ENCODE measurements at regions not wholly inside any gene's neighbourhood (a gene's known extent, or its start where the extent isn't known, plus 50 kb on each side); places are given as distances from the start of the nearest gene placed in this dataset.

DNA sequence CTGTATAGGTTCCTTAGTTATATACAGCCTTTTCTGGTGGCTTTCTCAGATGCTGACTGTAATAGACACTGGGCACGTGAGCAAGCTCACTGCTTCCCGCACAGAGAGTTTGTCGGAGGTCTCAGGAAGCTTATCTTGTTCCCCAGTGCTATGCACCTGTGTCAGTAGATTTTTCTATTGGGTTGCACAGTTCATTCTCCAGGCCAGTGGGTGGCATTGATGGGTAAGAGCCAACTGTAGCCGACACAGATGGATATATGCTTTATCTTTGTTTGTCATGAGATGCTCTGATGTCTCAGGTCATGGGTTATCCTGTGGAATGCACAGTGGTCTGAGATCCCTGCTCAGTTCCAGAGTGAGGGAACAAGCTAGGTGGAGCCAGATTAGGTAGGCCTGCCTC, 293.0 kb downstream of the GRB14 start:
- no peak overlapping the region for H3K4ac ChIP-seq (ENCODE audit: low read length)
- H3K4me1 ChIP-seq (ENCODE audit: control insufficient read depth in 2 of 2, insufficient read depth in 1 of 2, low read depth in 1 of 2, low read length in 2 of 2) = peaks cover 0 to 4% of the 10 kb centered on the region in 2 donors
- H2BK12ac ChIP-seq (ENCODE audit: low read length) = no peak overlapping the region
- DNase-seq (ENCODE audit: low spot score) = no peak
- H3K4me3 ChIP-seq (ENCODE audit: low read length in 2 of 2) = no peak overlapping the region
- no peaks in the 10 kb centered on the region for H3K36me3 ChIP-seq (replicated peaks in 1 of 2; ENCODE audit: control insufficient read depth in 2 of 2, insufficient read depth in 2 of 2, low read length in 2 of 2)
- H3K27ac ChIP-seq (replicated peaks; ENCODE audit: low read length) = no peak overlapping the region
- H3K27me3 ChIP-seq (ENCODE audit: control insufficient read depth in 3 of 3, insufficient read depth in 3 of 3, low read depth in 1 of 3, low read length in 3 of 3) = no peaks in the 10 kb centered on the region
- no peak overlapping the region for H3K9ac ChIP-seq (ENCODE audit: low read depth, low read length, poor library complexity)
- peaks cover 0 to 8% of the 10 kb centered on the region in 2 donors for H3K9me3 ChIP-seq (replicated peaks in 1 of 2; ENCODE audit: control insufficient read depth in 2 of 2, insufficient read depth in 1 of 2, low read depth in 1 of 2, low read length in 2 of 2)
- peak overlapping the region; percentile 89 for H3K14ac ChIP-seq (ENCODE audit: low read length)
- H2AFZ ChIP-seq (ENCODE audit: low read length) = no peak overlapping the region
- no peak overlapping the region for H2AK5ac ChIP-seq (ENCODE audit: low read depth, low read length)
- peak overlapping the region; percentile 36 for H3K18ac ChIP-seq (ENCODE audit: low read length)
- no peak overlapping the region for H2BK15ac ChIP-seq (ENCODE audit: low read length)
- H3K4me2 ChIP-seq (ENCODE audit: insufficient read depth, low read length, poor library complexity, severe bottlenecking) = no peak overlapping the region
- no peak overlapping the region for H4K91ac ChIP-seq (ENCODE audit: low read depth, low read length, poor library complexity)
- no peak overlapping the region for H2BK5ac ChIP-seq (ENCODE audit: low read length)
- H3K23ac ChIP-seq (ENCODE audit: low read depth, low read length, poor library complexity) = no peak overlapping the region
- H3K79me1 ChIP-seq (ENCODE audit: low read depth, low read length) = no peaks in the 10 kb centered on the region
- H4K8ac ChIP-seq (ENCODE audit: low read depth, low read length) = no peak overlapping the region
- WGBS, 2 donors (ENCODE audit: extremely low coverage in 2 of 2, insufficient read length in 2 of 2, insufficient replicate concordance in 1 of 2) = no CpG with 5 or more reads among the region's 4 CpGs
- H2BK120ac ChIP-seq (ENCODE audit: low read depth, low read length) = peak overlapping the region; percentile 47

- H3K18ac ChIP-seq (ENCODE audit: low read length) = no peak overlapping the region
- WGBS, 2 donors (ENCODE audit: extremely low coverage in 2 of 2, insufficient read length in 2 of 2, insufficient replicate concordance in 1 of 2) = no CpG with 5 or more reads among the region's 3 CpGs
- no peaks in the 10 kb centered on the region for H3K79me1 ChIP-seq (ENCODE audit: low read depth, low read length)
- H3K9ac ChIP-seq (ENCODE audit: low read depth, low read length, poor library complexity) = no peak overlapping the region
- peaks cover 0 to 8% of the 10 kb centered on the region in 2 donors for H3K9me3 ChIP-seq (replicated peaks in 1 of 2; ENCODE audit: control insufficient read depth in 2 of 2, insufficient read depth in 1 of 2, low read depth in 1 of 2, low read length in 2 of 2)
- H3K4me3 ChIP-seq (ENCODE audit: low read length in 2 of 2) = no peak overlapping the region
- H4K91ac ChIP-seq (ENCODE audit: low read depth, low read length, poor library complexity) = no peak overlapping the region
- no peak overlapping the region for H4K8ac ChIP-seq (ENCODE audit: low read depth, low read length)
- H2BK12ac ChIP-seq (ENCODE audit: low read length) = no peak overlapping the region
- no peak overlapping the region for H3K4ac ChIP-seq (ENCODE audit: low read length)
- no peak overlapping the region for H3K23ac ChIP-seq (ENCODE audit: low read depth, low read length, poor library complexity)
- H2AFZ ChIP-seq (ENCODE audit: low read length) = no peak overlapping the region
- H3K36me3 ChIP-seq (replicated peaks in 1 of 2; ENCODE audit: control insufficient read depth in 2 of 2, insufficient read depth in 2 of 2, low read length in 2 of 2) = no peaks in the 10 kb centered on the region
- H3K27me3 ChIP-seq (ENCODE audit: control insufficient read depth in 3 of 3, insufficient read depth in 3 of 3, low read depth in 1 of 3, low read length in 3 of 3) = no peaks in the 10 kb centered on the region
- no peak overlapping the region for H3K27ac ChIP-seq (replicated peaks; ENCODE audit: low read length)
- no peak overlapping the region for H3K4me2 ChIP-seq (ENCODE audit: insufficient read depth, low read length, poor library complexity, severe bottlenecking)
- no peak overlapping the region for H2BK15ac ChIP-seq (ENCODE audit: low read length)
- no peak overlapping the region for H2AK5ac ChIP-seq (ENCODE audit: low read depth, low read length)
- no peak overlapping the region for H2BK120ac ChIP-seq (ENCODE audit: low read depth, low read length)
- H3K14ac ChIP-seq (ENCODE audit: low read length) = no peak overlapping the region
- no peak for DNase-seq (ENCODE audit: low spot score)
- H3K4me1 ChIP-seq (ENCODE audit: control insufficient read depth in 2 of 2, insufficient read depth in 1 of 2, low read depth in 1 of 2, low read length in 2 of 2) = no peaks in the 10 kb centered on the region
- H2BK5ac ChIP-seq (ENCODE audit: low read length) = no peak overlapping the region
Observed at GRCh38 chr2:164323978-164324377, 297.3 kb downstream of the GRB14 start.

GRCh38 chr2:164314148-164314547, 307.1 kb downstream of the GRB14 start:
- Histone ChIP-seq H2AFZ (ENCODE audit: low read length) (peak overlapping the region; percentile 13), H3K79me1 (ENCODE audit: low read depth, low read length) (no peaks in the 10 kb centered on the region), H2BK12ac (ENCODE audit: low read length) (no peak overlapping the region), H3K14ac (ENCODE audit: low read length) (no peak overlapping the region), H3K4me2 (ENCODE audit: insufficient read depth, low read length, poor library complexity, severe bottlenecking) (no peak overlapping the region), H2BK15ac (ENCODE audit: low read length) (no peak overlapping the region), H3K18ac (ENCODE audit: low read length) (peak overlapping the region; percentile 11), H4K91ac (ENCODE audit: low read depth, low read length, poor library complexity) (no peak overlapping the region), H3K4me1 (ENCODE audit: control insufficient read depth in 2 of 2, insufficient read depth in 1 of 2, low read depth in 1 of 2, low read length in 2 of 2) (peaks cover 0 to 1% of the 10 kb centered on the region in 2 donors), H3K23ac (ENCODE audit: low read depth, low read length, poor library complexity) (no peak overlapping the region), H3K4ac (ENCODE audit: low read length) (no peak overlapping the region), H3K9ac (ENCODE audit: low read depth, low read length, poor library complexity) (no peak overlapping the region), H4K8ac (ENCODE audit: low read depth, low read length) (no peak overlapping the region), H3K27me3 (ENCODE audit: control insufficient read depth in 3 of 3, insufficient read depth in 3 of 3, low read depth in 1 of 3, low read length in 3 of 3) (no peaks in the 10 kb centered on the region), H3K36me3 (replicated peaks in 1 of 2; ENCODE audit: control insufficient read depth in 2 of 2, insufficient read depth in 2 of 2, low read length in 2 of 2) (no peaks in the 10 kb centered on the region), H2AK5ac (ENCODE audit: low read depth, low read length) (no peak overlapping the region), H3K27ac (replicated peaks; ENCODE audit: low read length) (no peak overlapping the region), H3K9me3 (replicated peaks in 1 of 2; ENCODE audit: control insufficient read depth in 2 of 2, insufficient read depth in 1 of 2, low read depth in 1 of 2, low read length in 2 of 2) (no peaks in the 10 kb centered on the region), H3K4me3 (ENCODE audit: low read length in 2 of 2) (no peak overlapping the region), H2BK120ac (ENCODE audit: low read depth, low read length) (no peak overlapping the region), H2BK5ac (ENCODE audit: low read length) (no peak overlapping the region)
- no CpG with 5 or more reads among the region's 4 CpGs for WGBS, 2 donors (ENCODE audit: extremely low coverage in 2 of 2, insufficient read length in 2 of 2, insufficient replicate concordance in 1 of 2)
- DNase-seq (ENCODE audit: low spot score) = no peak

GRCh38 chr2:164306872-164307271, 314.4 kb downstream of the GRB14 start:
- H3K27me3 ChIP-seq (ENCODE audit: control insufficient read depth in 3 of 3, insufficient read depth in 3 of 3, low read depth in 1 of 3, low read length in 3 of 3) = no peaks in the 10 kb centered on the region

More at GRCh38 chr2:164306872-164307271, 314.4 kb downstream of the GRB14 start:
- no peak overlapping the region for H3K18ac ChIP-seq (ENCODE audit: low read length)
- no peak overlapping the region for H2BK5ac ChIP-seq (ENCODE audit: low read length)
- H3K27ac ChIP-seq (replicated peaks; ENCODE audit: low read length) = no peak overlapping the region
- H3K23ac ChIP-seq (ENCODE audit: low read depth, low read length, poor library complexity) = no peak overlapping the region
- no peak overlapping the region for H2BK120ac ChIP-seq (ENCODE audit: low read depth, low read length)
- H3K4me3 ChIP-seq (ENCODE audit: low read length in 2 of 2) = no peak overlapping the region
- no peak overlapping the region for H2BK12ac ChIP-seq (ENCODE audit: low read length)
- H3K9me3 ChIP-seq (replicated peaks in 1 of 2; ENCODE audit: control insufficient read depth in 2 of 2, insufficient read depth in 1 of 2, low read depth in 1 of 2, low read length in 2 of 2) = no peaks in the 10 kb centered on the region
- no peak overlapping the region for H3K9ac ChIP-seq (ENCODE audit: low read depth, low read length, poor library complexity)
- no peak overlapping the region for H3K14ac ChIP-seq (ENCODE audit: low read length)
- no peak for DNase-seq (ENCODE audit: low spot score)
- peaks cover 0 to 1% of the 10 kb centered on the region in 2 donors for H3K4me1 ChIP-seq (ENCODE audit: control insufficient read depth in 2 of 2, insufficient read depth in 1 of 2, low read depth in 1 of 2, low read length in 2 of 2)
- no peak overlapping the region for H4K91ac ChIP-seq (ENCODE audit: low read depth, low read length, poor library complexity)
- H2BK15ac ChIP-seq (ENCODE audit: low read length) = no peak overlapping the region
- H3K4ac ChIP-seq (ENCODE audit: low read length) = no peak overlapping the region
- H3K4me2 ChIP-seq (ENCODE audit: insufficient read depth, low read length, poor library complexity, severe bottlenecking) = no peak overlapping the region
- H2AFZ ChIP-seq (ENCODE audit: low read length) = no peak overlapping the region
- no peaks in the 10 kb centered on the region for H3K36me3 ChIP-seq (replicated peaks in 1 of 2; ENCODE audit: control insufficient read depth in 2 of 2, insufficient read depth in 2 of 2, low read length in 2 of 2)
- no peaks in the 10 kb centered on the region for H3K79me1 ChIP-seq (ENCODE audit: low read depth, low read length)
- no peak overlapping the region for H4K8ac ChIP-seq (ENCODE audit: low read depth, low read length)
- no peak overlapping the region for H2AK5ac ChIP-seq (ENCODE audit: low read depth, low read length)
- WGBS, 2 donors (ENCODE audit: extremely low coverage in 2 of 2, insufficient read length in 2 of 2, insufficient replicate concordance in 1 of 2) = no CpG with 5 or more reads among the region's 2 CpGs

All from neuronal stem cell (in vitro differentiated cells).